Thoracic aorta (tissue), 2 donors: ENCODE measurements at regions not wholly inside any gene's neighbourhood (a gene's known extent, or its start where the extent isn't known, plus 50 kb on each side); places are given as distances from the start of the nearest gene placed in this dataset.

Experiments
- ATAC-seq: fragments of 150-250 bp; one replicate; pipeline ENCODE4 v1.8.0; 2017; ENCODE audit warnings: low read depth; ENCODE audit not compliant: insufficient number of reproducible peaks, low FRiP score
- DNase-seq: peaks from one replicate; pipeline ENCODE4 v3.0.0-alpha.2; 2020; ENCODE audit warnings: low spot score
- H3K27ac ChIP-seq, 2 donors: fragments of 200-600 bp; sonication (generic); 1 replicate in 1 of 2; 2 replicates in 1 of 2; pipeline ENCODE4 v1.5.1; 2016; ENCODE audit warnings: mild to moderate bottlenecking in 2 of 2, moderate library complexity in 2 of 2
- H3K27me3 ChIP-seq: fragments of 200-600 bp; sonication (generic); replicated peaks from 2 replicates; pipeline ENCODE4 v1.6.0; 2016; ENCODE audit warnings: mild to moderate bottlenecking; ENCODE audit not compliant: insufficient read depth
- H3K36me3 ChIP-seq: fragments of 200-600 bp; sonication (generic); one replicate; pipeline ENCODE4 v1.5.1; 2016
- H3K4me1 ChIP-seq, 2 donors: fragments of 200-600 bp; sonication (generic); 1 replicate in 1 of 2; 2 replicates in 1 of 2; pipeline versions ENCODE4 v1.5.1 to v1.6.0; 2016; ENCODE audit warnings: low read depth in 2 of 2, mild to moderate bottlenecking in 1 of 2; ENCODE audit not compliant: control insufficient read depth in 1 of 2
- H3K4me3 ChIP-seq: fragments of 200-600 bp; sonication (generic); 2 replicates; pipeline ENCODE4 v1.5.1; 2016; ENCODE audit warnings: mild to moderate bottlenecking
- H3K9me3 ChIP-seq: fragments of 200-600 bp; sonication (generic); 2 replicates; pipeline ENCODE4 v1.5.1; 2016
- TF ChIP-seq, protein P1 (sequence below): fragments of 200-600 bp; sonication (generic); IDR thresholded peaks from one replicate; pipeline ENCODE4 v1.5.1; 2019; ENCODE audit warnings: antibody characterized with exemption

DNA sequence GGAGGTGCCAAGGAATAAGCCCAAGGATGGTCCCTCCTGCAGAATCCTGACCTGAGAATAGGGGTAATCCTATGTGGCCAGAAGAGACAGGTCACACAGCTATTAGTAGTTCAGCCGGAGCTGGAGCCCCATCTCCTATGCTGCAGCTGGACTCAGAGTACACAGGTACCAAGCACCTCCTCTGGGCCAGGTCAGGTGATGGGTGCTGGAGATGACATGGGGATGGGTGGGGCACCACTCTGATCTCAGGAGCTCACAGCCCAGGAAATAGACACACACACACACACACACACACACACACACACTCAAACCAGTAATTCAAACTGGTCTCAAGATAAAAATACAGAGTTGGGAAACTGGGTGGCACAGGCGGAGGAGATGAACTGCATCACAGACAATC lies 54.2 kb upstream of the SSBP3 start:
- Histone ChIP-seq H3K27me3 (no peaks in the 10 kb centered on the region), H3K4me3 (no peak overlapping the region), H3K9me3 (no peaks in the 10 kb centered on the region), H3K27ac (no peak overlapping the region), H3K36me3 (no peaks in the 10 kb centered on the region), H3K4me1 (no peaks in the 10 kb centered on the region)
- ATAC-seq: no peak
- TF ChIP-seq, protein P1, sequence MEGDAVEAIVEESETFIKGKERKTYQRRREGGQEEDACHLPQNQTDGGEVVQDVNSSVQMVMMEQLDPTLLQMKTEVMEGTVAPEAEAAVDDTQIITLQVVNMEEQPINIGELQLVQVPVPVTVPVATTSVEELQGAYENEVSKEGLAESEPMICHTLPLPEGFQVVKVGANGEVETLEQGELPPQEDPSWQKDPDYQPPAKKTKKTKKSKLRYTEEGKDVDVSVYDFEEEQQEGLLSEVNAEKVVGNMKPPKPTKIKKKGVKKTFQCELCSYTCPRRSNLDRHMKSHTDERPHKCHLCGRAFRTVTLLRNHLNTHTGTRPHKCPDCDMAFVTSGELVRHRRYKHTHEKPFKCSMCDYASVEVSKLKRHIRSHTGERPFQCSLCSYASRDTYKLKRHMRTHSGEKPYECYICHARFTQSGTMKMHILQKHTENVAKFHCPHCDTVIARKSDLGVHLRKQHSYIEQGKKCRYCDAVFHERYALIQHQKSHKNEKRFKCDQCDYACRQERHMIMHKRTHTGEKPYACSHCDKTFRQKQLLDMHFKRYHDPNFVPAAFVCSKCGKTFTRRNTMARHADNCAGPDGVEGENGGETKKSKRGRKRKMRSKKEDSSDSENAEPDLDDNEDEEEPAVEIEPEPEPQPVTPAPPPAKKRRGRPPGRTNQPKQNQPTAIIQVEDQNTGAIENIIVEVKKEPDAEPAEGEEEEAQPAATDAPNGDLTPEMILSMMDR: no peak
- DNase-seq: no peak

DNA sequence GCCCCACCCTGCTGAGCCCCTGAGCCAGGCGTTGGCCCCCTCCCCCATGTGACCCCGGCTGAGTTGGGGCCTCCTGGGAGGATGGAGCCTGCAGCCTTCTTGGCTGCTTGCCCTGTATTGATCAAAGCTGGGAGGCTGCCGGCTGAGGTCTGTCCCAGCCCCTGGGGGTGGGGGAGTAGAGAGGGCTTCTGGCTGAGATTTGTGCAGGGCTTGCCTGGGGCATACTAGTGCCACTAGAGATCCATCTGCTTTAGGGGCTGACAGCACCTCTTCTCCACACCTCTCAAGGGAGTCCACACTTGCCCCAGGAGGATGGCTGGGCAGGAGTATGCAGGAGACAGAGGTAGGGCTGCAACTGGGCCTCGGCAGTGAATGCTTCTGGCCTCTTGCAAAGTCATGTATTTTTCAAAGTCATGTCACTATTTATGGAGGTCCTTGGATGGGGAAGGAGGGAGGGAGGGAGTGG lies 53.6 kb upstream of the SSBP3 start:
- no peak for DNase-seq
- Histone ChIP-seq H3K36me3 (no peaks in the 10 kb centered on the region), H3K4me3 (no peak overlapping the region), H3K27ac (no peak overlapping the region), H3K4me1 (no peaks in the 10 kb centered on the region), H3K27me3 (no peaks in the 10 kb centered on the region), H3K9me3 (no peaks in the 10 kb centered on the region)
- TF ChIP-seq, protein P1: no peak
- no peak for ATAC-seq

DNA sequence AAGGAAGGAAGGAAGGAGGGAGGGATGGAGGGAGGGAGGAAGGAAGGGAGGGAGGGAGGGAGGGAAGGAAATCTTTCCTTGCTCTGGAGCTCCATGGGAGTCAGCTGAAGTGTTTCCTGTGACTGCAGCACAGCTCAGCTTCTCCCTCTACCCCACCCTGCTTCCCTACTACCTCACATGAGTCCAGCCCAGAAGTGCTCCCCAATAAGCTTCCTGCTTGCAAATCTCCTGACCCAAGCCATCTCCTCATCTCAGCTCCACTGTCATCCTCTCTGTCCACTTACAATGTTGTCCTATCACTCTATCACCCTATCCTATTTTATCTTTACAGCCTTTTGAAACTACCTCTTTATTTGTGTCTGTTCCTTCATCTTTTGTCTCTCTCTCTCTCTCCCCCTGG lies 52.9 kb upstream of the SSBP3 start:
- H3K4me3 ChIP-seq: no peak overlapping the region
- TF ChIP-seq, protein P1: no peak
- DNase-seq (no peak), ATAC-seq (no peak)
- no peak overlapping the region for H3K27ac ChIP-seq
- H3K27me3 ChIP-seq: no peaks in the 10 kb centered on the region
- no peaks in the 10 kb centered on the region for H3K9me3 ChIP-seq
- H3K4me1 ChIP-seq: no peaks in the 10 kb centered on the region
- no peaks in the 10 kb centered on the region for H3K36me3 ChIP-seq

DNA sequence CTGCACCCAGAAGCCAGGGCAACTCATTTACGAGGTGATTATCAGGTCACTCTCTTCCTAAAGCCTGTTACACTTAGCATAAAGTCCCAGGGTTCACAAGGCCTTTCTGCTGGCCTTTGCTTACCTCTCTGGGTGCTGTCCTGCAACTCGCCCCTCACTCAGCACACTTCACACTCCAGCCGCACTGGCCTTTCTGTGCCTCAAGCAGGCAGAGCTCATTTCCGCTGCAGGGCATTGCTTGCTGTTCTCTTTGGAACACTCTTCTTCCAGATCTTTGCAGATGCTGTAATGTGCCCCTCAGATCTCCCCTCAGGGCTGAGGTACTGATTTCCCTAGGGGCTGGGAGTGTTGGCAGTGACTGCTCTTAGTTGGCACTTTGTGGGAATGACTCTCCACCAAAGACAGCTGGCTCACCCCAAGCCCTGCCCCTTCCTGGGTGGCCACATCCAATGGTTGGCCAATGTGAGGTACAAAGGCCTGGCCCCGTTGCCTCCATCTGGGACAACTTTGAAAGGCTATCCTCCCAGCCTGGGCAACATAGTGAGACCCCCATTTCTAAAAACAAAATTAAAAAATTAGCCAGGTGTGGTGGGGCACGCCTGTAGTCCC lies 50.8 kb upstream of the SSBP3 start:
- Histone ChIP-seq H3K27ac (no peak overlapping the region), H3K9me3 (no peaks in the 10 kb centered on the region), H3K36me3 (no peaks in the 10 kb centered on the region), H3K4me1 (no peaks in the 10 kb centered on the region), H3K27me3 (no peaks in the 10 kb centered on the region), H3K4me3 (no peak overlapping the region)
- TF ChIP-seq, protein P1: no peak
- ATAC-seq (no peak), DNase-seq (no peak)

DNA sequence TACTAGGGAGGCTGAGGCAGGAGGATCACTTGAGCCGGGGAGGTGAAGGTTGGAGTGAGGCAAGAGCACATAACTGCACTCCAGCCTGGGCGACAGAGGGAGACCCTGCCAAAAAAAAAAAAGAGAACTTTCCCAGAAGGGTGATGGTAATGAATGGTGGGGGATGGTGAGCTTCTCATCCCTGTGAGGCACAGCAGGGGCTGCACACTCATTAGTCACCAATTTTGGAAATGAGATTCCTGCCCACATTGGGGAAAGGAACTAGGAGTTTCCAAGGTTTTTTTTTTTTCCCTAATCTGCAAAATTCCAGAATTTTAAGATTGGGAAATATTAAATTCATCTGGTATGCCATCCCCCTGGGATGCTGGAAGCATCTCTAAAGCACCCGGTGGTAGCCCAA lies 50.2 kb upstream of the SSBP3 start:
- TF ChIP-seq, protein P1: no peak
- Histone ChIP-seq H3K9me3 (no peaks in the 10 kb centered on the region), H3K4me3 (no peak overlapping the region), H3K4me1 (no peaks in the 10 kb centered on the region), H3K27ac (no peak overlapping the region), H3K36me3 (no peaks in the 10 kb centered on the region), H3K27me3 (no peaks in the 10 kb centered on the region)
- ATAC-seq: no peak
- no peak for DNase-seq
